Activated B cell treated with CpG ODN at 0.5 μM for 24 hours (primary cell): ENCODE measurements at regions not wholly inside any gene's neighbourhood (a gene's known extent, or its start where the extent isn't known, plus 50 kb on each side); places are given as distances from the start of the nearest gene placed in this dataset.

Experiments used
- ATAC-seq: fragments of 200-7000 bp; cut with Tn5 transposase; one replicate; pipeline ENCODE4 v1.10.0; 2021; ENCODE audit warnings: low read depth, mild to moderate bottlenecking, moderate library complexity
- CTCF ChIA-PET: fragments of 350-600 bp; sonication (Branson Sonifier 250); formaldehyde crosslinking; loops from one replicate; lab custom pipeline; 2021; ENCODE audit warnings: antibody characterized with exemption; lab: Charles Lee
- POLR2A ChIA-PET: fragments of 350-600 bp; sonication (Branson Sonifier 250); formaldehyde crosslinking; loops from one replicate; lab custom pipeline; 2021; ENCODE audit warnings: antibody characterized with exemption; lab: Charles Lee
- DNase-seq: peaks from one replicate; pipeline ENCODE4 v3.0.0; 2022
- H3K27ac Mint-ChIP-seq: one replicate; pipeline ENCODE4 v1.8.0; 2020; ENCODE audit warnings: mixed read lengths
- H3K27me3 Mint-ChIP-seq: one replicate; pipeline ENCODE4 v1.8.0; 2021; ENCODE audit warnings: mixed read lengths
- H3K36me3 Mint-ChIP-seq: one replicate; pipeline ENCODE4 v1.8.0; 2021; ENCODE audit warnings: low read depth, mixed read lengths
- H3K4me1 Mint-ChIP-seq: one replicate; pipeline ENCODE4 v1.8.0; 2021; ENCODE audit warnings: mixed read lengths
- H3K4me3 Mint-ChIP-seq: one replicate; pipeline ENCODE4 v1.8.0; 2020; ENCODE audit warnings: mild to moderate bottlenecking, mixed read lengths
- H3K9me3 Mint-ChIP-seq: one replicate; pipeline ENCODE4 v1.8.0; 2020; ENCODE audit warnings: mixed read lengths
- intact Hi-C: fragments of 100-400 bp; cut with micrococcal nuclease; formaldehyde crosslinking; loops from one replicate; pipeline ENCODE4 v1.15.1; 2024
- TF ChIP-seq, protein P1 (sequence below): fragments of 200-600 bp; IDR thresholded peaks from one replicate; pipeline ENCODE4 v1.8.0; 2022; ENCODE audit warnings: antibody characterized with exemption, mild to moderate bottlenecking

DNA sequence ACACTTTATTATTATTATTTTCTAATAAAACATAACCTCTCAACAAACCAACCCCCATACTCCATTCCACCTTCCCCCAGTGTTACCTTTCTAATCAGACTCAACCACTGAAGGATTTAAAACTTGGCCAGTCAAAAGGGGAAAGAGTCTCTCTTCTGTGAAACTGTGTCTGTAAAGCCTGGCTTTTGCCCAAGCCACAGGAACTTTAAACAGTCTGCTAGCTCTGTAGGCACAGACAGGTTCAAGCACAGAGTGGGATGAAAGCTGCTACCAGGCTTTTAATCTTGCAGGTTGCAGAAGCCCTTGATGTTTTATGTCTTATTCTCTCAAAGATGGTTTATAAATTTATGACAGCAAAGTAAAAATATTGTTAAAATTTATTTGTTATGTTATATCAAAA lies 585.7 kb downstream of the TENT5A start:
- no peak overlapping the region for H3K4me3 Mint-ChIP-seq
- POLR2A ChIA-PET = no interaction called here
- no peaks in the 10 kb centered on the region for H3K27me3 Mint-ChIP-seq
- H3K4me1 Mint-ChIP-seq = no peaks in the 10 kb centered on the region
- H3K36me3 Mint-ChIP-seq = no peaks in the 10 kb centered on the region
- CTCF ChIA-PET = no interaction called here
- intact Hi-C loops = no loop called here
- no peak for ATAC-seq
- H3K9me3 Mint-ChIP-seq = no peaks in the 10 kb centered on the region
- TF ChIP-seq, protein P1, sequence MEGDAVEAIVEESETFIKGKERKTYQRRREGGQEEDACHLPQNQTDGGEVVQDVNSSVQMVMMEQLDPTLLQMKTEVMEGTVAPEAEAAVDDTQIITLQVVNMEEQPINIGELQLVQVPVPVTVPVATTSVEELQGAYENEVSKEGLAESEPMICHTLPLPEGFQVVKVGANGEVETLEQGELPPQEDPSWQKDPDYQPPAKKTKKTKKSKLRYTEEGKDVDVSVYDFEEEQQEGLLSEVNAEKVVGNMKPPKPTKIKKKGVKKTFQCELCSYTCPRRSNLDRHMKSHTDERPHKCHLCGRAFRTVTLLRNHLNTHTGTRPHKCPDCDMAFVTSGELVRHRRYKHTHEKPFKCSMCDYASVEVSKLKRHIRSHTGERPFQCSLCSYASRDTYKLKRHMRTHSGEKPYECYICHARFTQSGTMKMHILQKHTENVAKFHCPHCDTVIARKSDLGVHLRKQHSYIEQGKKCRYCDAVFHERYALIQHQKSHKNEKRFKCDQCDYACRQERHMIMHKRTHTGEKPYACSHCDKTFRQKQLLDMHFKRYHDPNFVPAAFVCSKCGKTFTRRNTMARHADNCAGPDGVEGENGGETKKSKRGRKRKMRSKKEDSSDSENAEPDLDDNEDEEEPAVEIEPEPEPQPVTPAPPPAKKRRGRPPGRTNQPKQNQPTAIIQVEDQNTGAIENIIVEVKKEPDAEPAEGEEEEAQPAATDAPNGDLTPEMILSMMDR = no peak
- no peak overlapping the region for H3K27ac Mint-ChIP-seq
- no peak for DNase-seq

DNA sequence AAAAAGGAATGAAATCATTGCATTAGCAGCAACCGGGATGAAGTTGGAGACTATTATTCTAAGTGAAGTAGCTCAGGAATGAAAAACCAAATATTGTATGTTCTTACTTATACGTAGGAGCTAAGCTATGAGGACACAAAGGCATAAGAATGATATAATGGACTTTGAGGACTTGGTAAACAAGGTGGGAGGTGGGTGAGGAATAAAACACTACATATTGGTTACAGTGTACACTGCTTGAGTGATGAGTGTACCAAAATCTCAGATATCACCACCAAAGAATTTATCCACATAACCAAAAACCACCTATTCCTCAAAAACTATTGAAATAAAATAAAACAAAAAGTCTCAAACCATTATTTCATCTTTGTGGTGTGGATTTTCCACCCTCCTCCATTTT lies 593.5 kb downstream of the TENT5A start:
- H3K4me3 Mint-ChIP-seq = no peak overlapping the region

DNA sequence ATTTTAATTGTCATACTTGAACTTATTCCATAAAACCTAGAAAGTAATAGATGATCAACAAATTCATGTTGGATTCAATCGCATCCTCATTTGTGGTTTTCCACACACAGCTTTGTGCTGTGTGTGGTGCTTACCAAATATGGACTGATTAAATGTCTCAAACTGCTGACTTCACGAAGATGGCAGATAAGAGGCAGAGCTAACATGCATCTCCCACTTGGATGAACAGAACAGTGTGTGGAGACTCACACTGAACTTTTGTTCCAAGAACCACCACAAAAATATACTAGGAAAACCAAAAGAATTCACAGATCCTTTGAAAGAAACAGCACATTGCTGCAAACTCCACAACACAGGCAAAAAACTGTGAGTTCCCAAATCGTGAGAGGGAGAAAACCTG lies 603.7 kb downstream of the TENT5A start:
- TF ChIP-seq, protein P1 = no peak
- ATAC-seq (no peak), DNase-seq (no peak)
- Mint-ChIP-seq H3K27ac (no peak overlapping the region), H3K9me3 (peaks cover 14% of the 10 kb centered on the region), H3K36me3 (no peaks in the 10 kb centered on the region), H3K4me1 (no peaks in the 10 kb centered on the region), H3K4me3 (no peak overlapping the region), H3K27me3 (no peaks in the 10 kb centered on the region)
- intact Hi-C loops = no loop called here
- ChIA-PET POLR2A (no interaction called here), CTCF (no interaction called here)

More for the DNA sequence above, 593.5 kb downstream of the TENT5A start:
- Mint-ChIP-seq H3K4me1 (no peaks in the 10 kb centered on the region), H3K27me3 (no peaks in the 10 kb centered on the region), H3K27ac (no peak overlapping the region), H3K9me3 (no peaks in the 10 kb centered on the region), H3K36me3 (no peaks in the 10 kb centered on the region)
- ATAC-seq = no peak
- intact Hi-C loops = no loop called here
- ChIA-PET POLR2A (no interaction called here), CTCF (no interaction called here)
- TF ChIP-seq, protein P1 = no peak
- DNase-seq = no peak

DNA sequence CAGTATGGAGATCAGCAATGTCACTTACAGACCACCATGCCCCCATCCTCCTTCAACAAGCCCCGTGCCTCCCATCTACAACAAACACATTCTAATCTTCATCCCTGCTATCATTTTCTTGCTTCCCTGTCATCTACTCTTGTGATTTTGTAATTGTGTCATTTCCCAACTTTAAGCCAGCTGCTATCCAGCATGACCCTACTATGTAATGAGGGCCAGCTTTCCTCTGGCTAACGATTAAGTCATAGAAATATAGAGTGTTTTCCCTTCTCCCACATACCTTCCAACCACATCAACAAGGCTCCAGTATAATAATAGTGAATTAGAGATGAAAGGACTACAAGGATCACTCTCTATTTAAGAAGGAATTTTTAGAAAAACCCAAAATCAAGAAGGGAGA lies 607.0 kb downstream of the TENT5A start:
- no peaks in the 10 kb centered on the region for H3K27me3 Mint-ChIP-seq
- H3K9me3 Mint-ChIP-seq = peaks cover 5% of the 10 kb centered on the region
- ChIA-PET POLR2A (no interaction called here), CTCF (no interaction called here)
- no peak for DNase-seq
- intact Hi-C loops = no loop called here
- H3K36me3 Mint-ChIP-seq = no peaks in the 10 kb centered on the region
- H3K27ac Mint-ChIP-seq = no peak overlapping the region
- TF ChIP-seq, protein P1 = no peak
- no peaks in the 10 kb centered on the region for H3K4me1 Mint-ChIP-seq
- H3K4me3 Mint-ChIP-seq = no peak overlapping the region
- no peak for ATAC-seq

DNA sequence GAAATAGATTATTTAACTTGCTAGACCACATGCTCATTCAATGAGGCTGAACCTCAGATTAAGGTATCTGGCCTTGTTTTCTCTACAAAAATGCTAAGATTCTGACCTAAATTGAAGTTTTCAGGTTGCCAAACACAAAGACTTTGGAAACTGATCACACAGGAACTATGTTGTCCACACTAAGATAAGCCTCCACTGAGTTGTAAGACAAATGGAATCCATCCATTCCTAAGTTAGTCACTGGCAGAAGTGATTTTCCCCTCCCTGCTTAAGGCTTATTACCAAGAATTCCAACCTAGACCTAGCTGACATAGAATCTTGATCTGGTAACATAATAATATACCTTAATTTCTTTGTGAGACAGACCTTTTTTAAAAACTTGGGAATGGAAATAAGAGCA lies 608.1 kb downstream of the TENT5A start:
- Mint-ChIP-seq H3K27me3 (no peaks in the 10 kb centered on the region), H3K4me1 (no peaks in the 10 kb centered on the region), H3K36me3 (no peaks in the 10 kb centered on the region), H3K4me3 (no peak overlapping the region), H3K27ac (no peak overlapping the region), H3K9me3 (peaks cover 7% of the 10 kb centered on the region)
- TF ChIP-seq, protein P1 = no peak
- ChIA-PET POLR2A (no interaction called here), CTCF (no interaction called here)
- DNase-seq (no peak), ATAC-seq (no peak)
- intact Hi-C loops = no loop called here
